ENCODE measurements at regions not wholly inside any gene's neighbourhood (a gene's known extent, or its start where the extent isn't known, plus 50 kb on each side); places are given as distances from the start of the nearest gene placed in this dataset.

GRCh38 chr5:91433861-91434260, 50.7 kb upstream of the ARRDC3 start:
- no peak for DNase-seq (ENCODE audit: low read depth)

All from HS-27A (cell line).